ENCODE measurements at regions not wholly inside any gene's neighbourhood (a gene's known extent, or its start where the extent isn't known, plus 50 kb on each side); places are given as distances from the start of the nearest gene placed in this dataset.

DNA sequence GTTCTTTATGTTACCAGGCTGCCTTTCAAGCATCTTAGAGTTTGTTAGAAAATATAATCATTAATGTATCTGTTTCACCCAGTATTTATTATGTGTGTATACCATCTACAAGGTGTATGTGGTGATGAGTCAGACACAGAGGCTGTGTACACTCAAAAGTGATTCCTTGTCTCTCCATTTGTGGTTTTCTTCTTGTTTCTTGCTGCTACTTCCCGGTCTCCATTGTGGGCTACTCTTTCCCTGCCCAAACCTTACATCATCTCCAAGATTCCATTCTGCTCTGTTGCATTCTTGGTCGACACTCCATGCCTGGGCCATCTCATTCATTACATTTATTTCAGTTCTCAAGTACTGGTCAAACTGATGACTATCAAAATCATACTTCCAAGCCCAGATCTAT is 182.2 kb upstream of the STXBP5 start:
- Histone ChIP-seq H3K4me1 (ENCODE audit: control insufficient read depth in 1 of 2, insufficient read depth in 2 of 2, low read length in 2 of 2) (no peaks in the 10 kb centered on the region), H3K27ac (ENCODE audit: low read depth, low read length) (no peak overlapping the region), H3K27me3 (ENCODE audit: control insufficient read depth in 1 of 2, insufficient read depth in 2 of 2, low read length in 2 of 2) (no peaks in the 10 kb centered on the region), H3K9me3 (ENCODE audit: control insufficient read depth in 1 of 2, low read length in 2 of 2) (no peaks in the 10 kb centered on the region), H3K4me3 (ENCODE audit: low read depth in 1 of 2, low read length in 2 of 2) (no peak overlapping the region), H3K36me3 (ENCODE audit: control insufficient read depth in 1 of 2, insufficient read depth in 2 of 2, low read length in 2 of 2) (no peaks in the 10 kb centered on the region), H3K9ac (ENCODE audit: low read depth in 1 of 2, low read length in 2 of 2) (no peak overlapping the region)

DNA sequence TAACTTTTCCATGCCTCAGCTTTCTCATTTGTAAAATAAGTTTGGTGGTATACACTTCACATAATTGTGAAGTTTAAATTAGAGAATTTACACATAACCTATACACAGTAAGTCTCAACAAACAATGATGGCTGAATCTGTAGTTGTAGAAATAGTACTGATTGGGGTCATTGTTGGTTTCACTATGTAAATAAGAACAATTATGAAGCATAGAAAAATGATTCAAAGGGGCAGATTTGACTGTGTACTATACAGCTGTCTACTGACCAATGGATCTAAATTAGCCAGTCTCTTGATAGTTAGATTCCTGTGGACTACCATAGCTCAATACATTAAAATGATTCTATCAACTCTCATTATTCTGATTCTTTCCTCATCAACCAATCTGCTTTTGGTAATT is 181.1 kb upstream of the STXBP5 start:
- Histone ChIP-seq H3K27me3 (ENCODE audit: control insufficient read depth in 1 of 2, insufficient read depth in 2 of 2, low read length in 2 of 2) (no peaks in the 10 kb centered on the region), H3K27ac (ENCODE audit: low read depth, low read length) (no peak overlapping the region), H3K36me3 (ENCODE audit: control insufficient read depth in 1 of 2, insufficient read depth in 2 of 2, low read length in 2 of 2) (no peaks in the 10 kb centered on the region), H3K4me3 (ENCODE audit: low read depth in 1 of 2, low read length in 2 of 2) (no peak overlapping the region), H3K9ac (ENCODE audit: low read depth in 1 of 2, low read length in 2 of 2) (no peak overlapping the region), H3K4me1 (ENCODE audit: control insufficient read depth in 1 of 2, insufficient read depth in 2 of 2, low read length in 2 of 2) (no peaks in the 10 kb centered on the region), H3K9me3 (ENCODE audit: control insufficient read depth in 1 of 2, low read length in 2 of 2) (no peaks in the 10 kb centered on the region)

DNA sequence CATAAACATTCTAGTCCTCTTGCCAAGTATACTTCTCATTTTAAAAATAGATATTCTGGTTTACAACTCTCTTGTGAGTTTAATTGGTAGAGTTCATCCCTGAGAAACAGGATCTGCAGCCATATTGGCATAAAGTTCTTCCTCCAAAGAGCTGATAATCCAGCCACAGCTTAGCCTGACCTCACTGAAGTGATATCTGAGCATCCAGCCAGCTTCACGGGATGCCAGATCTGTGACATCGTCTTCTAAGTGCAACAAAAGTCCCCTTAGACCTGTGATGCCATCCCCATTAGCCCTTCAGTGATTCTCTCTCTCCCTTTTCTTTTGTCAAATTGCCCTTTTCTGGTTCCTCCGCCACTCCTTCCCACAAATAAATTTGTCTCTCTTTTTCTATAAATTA is 180.6 kb upstream of the STXBP5 start:
- no peak overlapping the region for H3K9ac ChIP-seq (ENCODE audit: low read depth in 1 of 2, low read length in 2 of 2)
- H3K4me3 ChIP-seq (ENCODE audit: low read depth in 1 of 2, low read length in 2 of 2) = no peak overlapping the region
- no peak overlapping the region for H3K27ac ChIP-seq (ENCODE audit: low read depth, low read length)
- H3K36me3 ChIP-seq (ENCODE audit: control insufficient read depth in 1 of 2, insufficient read depth in 2 of 2, low read length in 2 of 2) = no peaks in the 10 kb centered on the region
- H3K4me1 ChIP-seq (ENCODE audit: control insufficient read depth in 1 of 2, insufficient read depth in 2 of 2, low read length in 2 of 2) = no peaks in the 10 kb centered on the region
- H3K27me3 ChIP-seq (ENCODE audit: control insufficient read depth in 1 of 2, insufficient read depth in 2 of 2, low read length in 2 of 2) = no peaks in the 10 kb centered on the region
- H3K9me3 ChIP-seq (ENCODE audit: control insufficient read depth in 1 of 2, low read length in 2 of 2) = no peaks in the 10 kb centered on the region

DNA sequence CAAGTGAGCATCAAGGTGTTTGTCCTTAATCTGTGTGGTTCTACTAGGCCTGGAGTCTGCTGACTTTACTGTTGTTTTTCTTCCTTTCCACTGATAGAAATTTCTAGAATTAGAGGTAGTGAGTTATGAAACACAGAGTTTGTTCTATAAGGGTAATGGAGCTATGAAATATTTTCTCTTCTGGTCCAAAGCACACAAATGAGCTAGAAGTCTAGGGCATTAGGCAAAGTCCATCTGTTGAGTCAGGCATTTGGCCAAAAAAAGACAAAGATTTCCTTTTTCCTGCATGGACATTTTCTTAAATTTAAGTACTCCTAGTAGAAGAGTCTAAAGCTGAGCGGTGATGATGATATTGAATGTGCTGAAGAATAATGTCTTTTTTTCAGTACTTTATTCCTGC is 174.3 kb upstream of the STXBP5 start:
- no peak overlapping the region for H3K27ac ChIP-seq (ENCODE audit: low read depth, low read length)
- H3K9ac ChIP-seq (ENCODE audit: low read depth in 1 of 2, low read length in 2 of 2) = no peak overlapping the region
- H3K9me3 ChIP-seq (ENCODE audit: control insufficient read depth in 1 of 2, low read length in 2 of 2) = no peaks in the 10 kb centered on the region

DNA sequence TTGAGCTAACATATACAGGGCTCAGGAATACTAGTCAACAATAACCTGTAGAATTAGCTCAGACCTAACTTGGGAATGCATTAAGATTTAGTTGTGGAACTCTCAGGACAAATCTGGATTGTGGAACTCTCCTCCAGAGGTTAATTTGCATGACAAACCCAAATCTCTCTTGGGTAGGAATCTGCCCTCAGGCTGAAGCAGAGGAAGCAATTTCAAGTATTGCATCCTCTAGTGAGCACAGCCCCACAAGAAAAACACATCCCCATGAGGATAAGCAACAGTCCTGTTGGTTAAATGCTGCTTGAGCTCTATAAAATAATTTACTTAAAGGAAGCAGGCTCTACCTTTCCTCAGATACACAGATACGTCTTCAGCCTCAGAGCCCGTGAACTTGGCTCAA is 170.9 kb upstream of the STXBP5 start:
- Histone ChIP-seq H3K9ac (ENCODE audit: low read depth in 1 of 2, low read length in 2 of 2) (no peak overlapping the region), H3K9me3 (ENCODE audit: control insufficient read depth in 1 of 2, low read length in 2 of 2) (no peaks in the 10 kb centered on the region), H3K27ac (ENCODE audit: low read depth, low read length) (no peak overlapping the region), H3K27me3 (ENCODE audit: control insufficient read depth in 1 of 2, insufficient read depth in 2 of 2, low read length in 2 of 2) (no peaks in the 10 kb centered on the region), H3K36me3 (ENCODE audit: control insufficient read depth in 1 of 2, insufficient read depth in 2 of 2, low read length in 2 of 2) (no peaks in the 10 kb centered on the region), H3K4me1 (ENCODE audit: control insufficient read depth in 1 of 2, insufficient read depth in 2 of 2, low read length in 2 of 2) (no peaks in the 10 kb centered on the region), H3K4me3 (ENCODE audit: low read depth in 1 of 2, low read length in 2 of 2) (no peak overlapping the region)

More for the DNA sequence above, 174.3 kb upstream of the STXBP5 start:
- Histone ChIP-seq H3K4me3 (ENCODE audit: low read depth in 1 of 2, low read length in 2 of 2) (no peak overlapping the region), H3K36me3 (ENCODE audit: control insufficient read depth in 1 of 2, insufficient read depth in 2 of 2, low read length in 2 of 2) (no peaks in the 10 kb centered on the region), H3K4me1 (ENCODE audit: control insufficient read depth in 1 of 2, insufficient read depth in 2 of 2, low read length in 2 of 2) (no peaks in the 10 kb centered on the region), H3K27me3 (ENCODE audit: control insufficient read depth in 1 of 2, insufficient read depth in 2 of 2, low read length in 2 of 2) (no peaks in the 10 kb centered on the region)

DNA sequence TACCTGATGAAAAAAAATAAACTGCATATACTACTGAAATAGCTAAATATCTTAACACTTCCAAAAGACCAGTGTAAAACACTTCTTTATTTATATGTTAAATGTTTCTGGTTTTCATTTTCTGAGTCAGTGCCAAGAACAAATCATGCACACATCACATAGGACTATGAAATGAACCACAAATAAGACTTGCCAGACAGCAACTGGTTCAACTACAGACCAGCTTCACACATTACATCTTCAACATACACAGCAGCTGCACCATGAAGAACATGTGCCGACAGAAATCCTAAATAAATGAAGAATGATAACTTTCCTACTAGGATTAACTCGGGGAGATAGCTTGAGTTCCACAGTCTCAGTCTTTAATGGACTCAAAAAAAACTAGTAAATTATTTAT is 168.3 kb upstream of the STXBP5 start:
- Histone ChIP-seq H3K27ac (ENCODE audit: low read depth, low read length) (no peak overlapping the region), H3K9me3 (ENCODE audit: control insufficient read depth in 1 of 2, low read length in 2 of 2) (no peaks in the 10 kb centered on the region), H3K4me1 (ENCODE audit: control insufficient read depth in 1 of 2, insufficient read depth in 2 of 2, low read length in 2 of 2) (no peaks in the 10 kb centered on the region), H3K27me3 (ENCODE audit: control insufficient read depth in 1 of 2, insufficient read depth in 2 of 2, low read length in 2 of 2) (no peaks in the 10 kb centered on the region), H3K36me3 (ENCODE audit: control insufficient read depth in 1 of 2, insufficient read depth in 2 of 2, low read length in 2 of 2) (no peaks in the 10 kb centered on the region), H3K9ac (ENCODE audit: low read depth in 1 of 2, low read length in 2 of 2) (no peak overlapping the region), H3K4me3 (ENCODE audit: low read depth in 1 of 2, low read length in 2 of 2) (no peak overlapping the region)

DNA sequence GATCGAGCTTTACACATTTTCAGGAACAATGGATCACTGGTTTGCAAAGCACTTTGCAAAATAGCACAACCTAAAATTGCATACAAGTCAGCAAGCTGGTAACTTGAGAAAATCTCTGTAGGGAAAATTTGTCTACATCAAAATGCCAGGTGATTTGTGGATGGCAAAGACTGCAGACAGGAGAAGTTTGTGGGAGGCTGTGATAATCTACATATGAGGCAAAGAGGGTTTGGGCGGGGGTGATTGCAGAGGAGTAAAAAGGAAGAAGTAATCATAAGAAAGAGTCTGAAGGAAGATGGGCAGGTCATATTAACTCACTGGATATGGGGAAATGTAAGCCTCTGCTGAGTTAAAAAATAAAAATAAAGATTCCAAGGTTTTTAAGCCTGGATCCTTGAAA is 166.3 kb upstream of the STXBP5 start:
- H3K27ac ChIP-seq (ENCODE audit: low read depth, low read length) = no peak overlapping the region

DNA sequence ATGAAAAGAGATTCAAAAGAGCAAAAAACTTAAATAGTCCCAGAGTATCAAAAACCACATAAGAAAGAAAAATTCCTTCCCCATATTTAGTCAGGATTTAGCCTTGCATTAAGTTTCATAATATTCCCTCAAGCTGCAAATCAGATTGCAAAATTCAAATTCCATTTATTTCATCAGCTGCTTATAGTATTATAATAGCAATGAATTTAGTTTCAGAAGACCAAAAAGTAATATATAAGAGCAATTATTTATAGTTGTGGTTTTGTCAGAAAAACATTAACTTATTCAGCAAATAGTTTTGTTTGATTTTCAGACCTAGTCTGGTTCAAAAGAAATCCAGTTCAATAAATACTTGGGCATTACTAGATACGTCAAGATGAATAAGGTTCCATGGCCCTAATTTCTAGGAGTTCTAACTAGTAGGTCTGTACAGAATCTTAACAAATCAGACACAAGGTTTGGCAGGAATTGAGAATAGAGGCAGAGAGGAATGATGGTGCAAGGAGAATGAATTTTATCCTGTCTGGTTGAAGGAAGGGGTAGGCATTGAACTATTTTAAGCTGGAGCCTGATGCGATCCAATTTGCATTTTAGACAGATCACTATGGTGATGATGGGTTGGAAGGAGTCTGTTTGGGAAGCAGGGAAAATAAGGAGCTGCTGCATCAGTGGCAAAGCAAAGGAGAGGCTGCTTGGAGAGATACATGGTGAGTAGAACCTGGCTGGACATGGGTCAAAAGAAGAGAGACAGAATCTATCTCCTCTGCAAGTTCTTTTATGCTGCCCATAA is 163.9 kb upstream of the STXBP5 start:
- Histone ChIP-seq H3K36me3 (ENCODE audit: control insufficient read depth in 1 of 2, insufficient read depth in 2 of 2, low read length in 2 of 2) (no peaks in the 10 kb centered on the region), H3K4me1 (ENCODE audit: control insufficient read depth in 1 of 2, insufficient read depth in 2 of 2, low read length in 2 of 2) (no peaks in the 10 kb centered on the region), H3K27me3 (ENCODE audit: control insufficient read depth in 1 of 2, insufficient read depth in 2 of 2, low read length in 2 of 2) (no peaks in the 10 kb centered on the region), H3K27ac (ENCODE audit: low read depth, low read length) (no peak overlapping the region), H3K4me3 (ENCODE audit: low read depth in 1 of 2, low read length in 2 of 2) (no peak overlapping the region), H3K9ac (ENCODE audit: low read depth in 1 of 2, low read length in 2 of 2) (no peak overlapping the region), H3K9me3 (ENCODE audit: control insufficient read depth in 1 of 2, low read length in 2 of 2) (peaks cover 6 to 18% of the 10 kb centered on the region in 2 donors)

More for the DNA sequence above, 166.3 kb upstream of the STXBP5 start:
- Histone ChIP-seq H3K9me3 (ENCODE audit: control insufficient read depth in 1 of 2, low read length in 2 of 2) (peaks cover 0 to under 1% of the 10 kb centered on the region in 2 donors), H3K4me3 (ENCODE audit: low read depth in 1 of 2, low read length in 2 of 2) (no peak overlapping the region), H3K4me1 (ENCODE audit: control insufficient read depth in 1 of 2, insufficient read depth in 2 of 2, low read length in 2 of 2) (no peaks in the 10 kb centered on the region), H3K36me3 (ENCODE audit: control insufficient read depth in 1 of 2, insufficient read depth in 2 of 2, low read length in 2 of 2) (no peaks in the 10 kb centered on the region), H3K9ac (ENCODE audit: low read depth in 1 of 2, low read length in 2 of 2) (no peak overlapping the region), H3K27me3 (ENCODE audit: control insufficient read depth in 1 of 2, insufficient read depth in 2 of 2, low read length in 2 of 2) (no peaks in the 10 kb centered on the region)

DNA sequence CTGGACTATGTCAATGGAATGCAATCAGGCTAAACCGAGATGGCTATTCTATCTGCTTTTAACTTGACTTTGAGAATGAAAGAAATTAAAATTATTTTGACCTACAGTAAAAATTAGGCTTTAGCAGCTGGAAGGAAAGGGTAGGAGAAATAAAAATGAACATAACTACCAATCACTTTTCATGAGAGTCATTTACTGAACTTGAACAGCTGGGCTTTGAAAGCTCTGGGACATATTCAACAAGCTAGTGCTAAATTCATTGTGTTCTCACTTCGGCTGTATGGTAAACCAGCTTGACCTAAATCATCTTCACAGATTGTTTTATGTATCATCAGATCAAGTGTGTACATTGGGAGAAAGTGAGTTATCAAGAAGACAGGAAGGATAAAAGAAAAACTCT is 161.5 kb upstream of the STXBP5 start:
- H3K9me3 ChIP-seq (ENCODE audit: control insufficient read depth in 1 of 2, low read length in 2 of 2) = peaks cover 6 to 18% of the 10 kb centered on the region in 2 donors
- H3K4me3 ChIP-seq (ENCODE audit: low read depth in 1 of 2, low read length in 2 of 2) = no peak overlapping the region

DNA sequence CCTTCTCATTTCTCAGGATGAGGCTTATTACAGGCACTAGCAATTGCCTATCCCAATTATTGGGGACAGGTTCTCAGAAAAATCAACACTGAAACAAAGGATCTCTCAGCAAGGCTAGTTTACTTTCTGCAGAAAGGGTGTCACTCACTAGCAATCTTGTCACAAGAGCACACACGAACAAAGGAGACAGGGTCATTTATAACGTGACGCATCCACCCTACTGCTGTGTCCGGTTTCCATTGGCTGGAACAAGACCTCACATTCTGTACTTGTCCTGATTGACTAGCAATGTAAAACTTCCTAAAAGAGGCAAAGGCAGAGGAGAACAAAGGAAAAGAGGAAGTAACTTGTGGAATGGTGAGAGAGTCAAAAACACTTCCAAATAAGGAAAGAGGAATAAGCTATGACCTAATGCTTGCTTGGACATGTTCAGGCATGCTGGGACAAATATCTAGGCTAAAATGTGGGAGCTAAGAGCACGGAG is 160.2 kb upstream of the STXBP5 start:
- no peak overlapping the region for H3K4me3 ChIP-seq (ENCODE audit: low read depth in 1 of 2, low read length in 2 of 2)
- H3K4me1 ChIP-seq (ENCODE audit: control insufficient read depth in 1 of 2, insufficient read depth in 2 of 2, low read length in 2 of 2) = no peaks in the 10 kb centered on the region
- peaks cover 6 to 18% of the 10 kb centered on the region in 2 donors for H3K9me3 ChIP-seq (ENCODE audit: control insufficient read depth in 1 of 2, low read length in 2 of 2)
- no peaks in the 10 kb centered on the region for H3K27me3 ChIP-seq (ENCODE audit: control insufficient read depth in 1 of 2, insufficient read depth in 2 of 2, low read length in 2 of 2)
- H3K9ac ChIP-seq (ENCODE audit: low read depth in 1 of 2, low read length in 2 of 2) = no peak overlapping the region
- H3K36me3 ChIP-seq (ENCODE audit: control insufficient read depth in 1 of 2, insufficient read depth in 2 of 2, low read length in 2 of 2) = no peaks in the 10 kb centered on the region
- no peak overlapping the region for H3K27ac ChIP-seq (ENCODE audit: low read depth, low read length)

More for the DNA sequence above, 161.5 kb upstream of the STXBP5 start:
- Histone ChIP-seq H3K27ac (ENCODE audit: low read depth, low read length) (no peak overlapping the region), H3K36me3 (ENCODE audit: control insufficient read depth in 1 of 2, insufficient read depth in 2 of 2, low read length in 2 of 2) (no peaks in the 10 kb centered on the region), H3K9ac (ENCODE audit: low read depth in 1 of 2, low read length in 2 of 2) (no peak overlapping the region), H3K4me1 (ENCODE audit: control insufficient read depth in 1 of 2, insufficient read depth in 2 of 2, low read length in 2 of 2) (no peaks in the 10 kb centered on the region), H3K27me3 (ENCODE audit: control insufficient read depth in 1 of 2, insufficient read depth in 2 of 2, low read length in 2 of 2) (no peaks in the 10 kb centered on the region)
